Neural progenitor cell (in vitro differentiated cells): ENCODE measurements at regions not wholly inside any gene's neighbourhood (a gene's known extent, or its start where the extent isn't known, plus 50 kb on each side); places are given as distances from the start of the nearest gene placed in this dataset.

Experiments
- CTCF ChIP-seq: fragments of 200-600 bp; sonication (generic); IDR thresholded peaks from 2 replicates; pipeline ENCODE4 v1.5.1; 2017; ENCODE audit warnings: antibody characterized with exemption, mild to moderate bottlenecking
- EZH2phosphoT487 ChIP-seq: fragments of 200-600 bp; sonication (generic); IDR thresholded peaks from 2 replicates; pipeline ENCODE4 v1.6.1; 2017; ENCODE audit warnings: antibody characterized with exemption

- no peak for TF ChIP-seq CTCF
- no peak for TF ChIP-seq EZH2phosphoT487
Observed at GRCh38 chr3:34109021-34109420, 310.6 kb downstream of the PDCD6IP start.
